ENCODE measurements at regions not wholly inside any gene's neighbourhood (a gene's known extent, or its start where the extent isn't known, plus 50 kb on each side); places are given as distances from the start of the nearest gene placed in this dataset.

DNA sequence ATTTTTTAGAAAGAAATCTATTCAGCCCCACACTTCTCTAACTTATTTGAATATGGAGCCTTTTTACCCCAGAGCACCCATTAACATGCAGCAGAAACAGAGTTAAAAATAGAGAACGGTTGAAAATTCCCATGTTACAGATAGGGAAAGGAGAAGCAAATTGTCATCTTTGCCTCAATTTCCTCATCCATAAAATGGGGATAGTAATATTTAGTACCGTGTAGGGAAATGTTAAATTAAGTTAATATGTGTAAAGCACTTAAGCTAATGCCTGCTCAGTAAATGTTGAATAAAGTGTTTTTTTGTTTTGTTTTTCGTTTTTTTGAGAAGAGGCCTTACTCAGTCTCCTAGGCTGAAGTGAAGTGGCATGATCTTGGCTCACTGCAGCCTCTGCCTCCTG is 50.3 kb downstream of the NAV1 start:
- no peak for DNase-seq

GRCh38 chr1:201590474-201590873 is 51.5 kb downstream of the NAV1 start:
- no peak for DNase-seq

GRCh38 chr1:201591348-201591747 is 52.4 kb downstream of the NAV1 start:
- no peak for DNase-seq

- no peak for DNase-seq
These were observed 53.1 kb downstream of the NAV1 start for GRCh38 chr1:201591981-201592380.

- DNase-seq, result peak; percentile 100
These were observed 54.4 kb downstream of the NAV1 start for GRCh38 chr1:201593200-201593921.

GRCh38 chr1:201594575-201595245 is 55.8 kb downstream of the NAV1 start:
- no peak for DNase-seq

GRCh38 chr1:201595381-201595780 is 56.5 kb downstream of the NAV1 start:
- no peak for DNase-seq

- DNase-seq, result no peak
These were observed 57.4 kb downstream of the NAV1 start for GRCh38 chr1:201596101-201596868.

GRCh38 chr1:201597551-201598230 is 58.8 kb downstream of the NAV1 start:
- no peak for DNase-seq

- DNase-seq, result no peak
These were observed 59.5 kb downstream of the NAV1 start for GRCh38 chr1:201598396-201598795.

GRCh38 chr1:201598973-201599372 is 60.0 kb downstream of the NAV1 start:
- DNase-seq, result no peak

DNA sequence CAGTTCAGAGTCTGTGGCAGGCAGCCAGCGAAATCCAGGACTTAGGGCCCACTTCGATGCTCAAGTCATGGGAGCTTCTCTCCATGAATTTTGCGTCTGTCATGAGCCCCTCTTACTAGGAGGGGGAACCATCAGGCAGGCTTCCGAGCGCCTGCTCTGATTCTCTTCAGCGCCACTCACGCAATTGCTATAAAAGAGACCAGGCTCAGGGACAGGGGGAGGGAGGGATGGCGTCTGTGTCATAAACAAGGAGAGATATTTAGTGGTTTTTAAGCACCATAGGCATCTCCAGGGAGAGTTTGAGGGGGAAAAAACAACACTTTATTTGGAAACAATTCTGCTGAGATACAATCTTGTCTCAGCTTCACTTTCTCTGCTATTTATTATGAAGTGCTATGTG is 60.6 kb downstream of the NAV1 start:
- peak; percentile 89 for DNase-seq

DNA sequence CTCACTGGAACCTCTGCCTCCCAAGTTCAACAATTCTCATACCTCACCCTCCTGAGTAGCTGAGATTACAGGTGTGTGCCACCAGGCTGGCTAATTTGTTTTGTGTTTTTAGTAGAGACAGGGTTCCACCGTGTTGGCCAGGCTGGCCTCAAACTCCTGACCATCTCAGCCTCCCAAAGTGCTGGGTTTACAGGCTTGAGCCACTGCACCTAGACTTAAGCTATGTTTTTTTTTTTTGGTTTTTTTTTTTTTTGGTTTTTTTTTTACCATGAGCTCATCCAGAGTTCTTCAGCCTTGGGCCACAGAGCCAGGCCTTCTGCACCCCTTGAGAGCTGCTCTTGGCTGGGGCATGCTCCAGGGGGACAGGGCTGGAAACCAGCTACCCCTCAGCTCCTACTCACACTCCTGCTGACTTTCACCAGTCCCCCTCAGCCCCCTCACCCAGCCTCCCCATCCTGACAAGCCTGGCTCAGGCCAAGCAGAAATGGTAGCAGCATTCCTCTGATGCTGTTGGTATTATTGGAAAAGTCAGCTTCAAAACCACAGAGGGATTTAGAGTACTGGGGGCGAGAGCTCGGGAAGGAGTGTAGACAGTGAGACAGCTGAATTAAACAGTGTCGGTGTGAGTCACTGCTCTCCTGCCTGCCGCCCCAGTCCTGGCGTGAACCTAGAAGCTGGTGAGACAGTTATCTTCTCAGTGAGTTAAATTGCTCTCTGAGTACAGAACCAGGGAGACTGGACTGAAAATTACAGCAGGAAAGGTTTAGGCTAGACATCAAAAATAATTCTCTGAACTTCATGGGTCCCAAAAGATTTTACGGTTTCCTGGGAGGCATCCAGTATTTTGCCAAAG is 63.7 kb downstream of the NAV1 start:
- DNase-seq, result peak; percentile 97

- peak; percentile 52 for DNase-seq
These were observed 64.8 kb downstream of the NAV1 start for GRCh38 chr1:201603613-201604232.

DNA sequence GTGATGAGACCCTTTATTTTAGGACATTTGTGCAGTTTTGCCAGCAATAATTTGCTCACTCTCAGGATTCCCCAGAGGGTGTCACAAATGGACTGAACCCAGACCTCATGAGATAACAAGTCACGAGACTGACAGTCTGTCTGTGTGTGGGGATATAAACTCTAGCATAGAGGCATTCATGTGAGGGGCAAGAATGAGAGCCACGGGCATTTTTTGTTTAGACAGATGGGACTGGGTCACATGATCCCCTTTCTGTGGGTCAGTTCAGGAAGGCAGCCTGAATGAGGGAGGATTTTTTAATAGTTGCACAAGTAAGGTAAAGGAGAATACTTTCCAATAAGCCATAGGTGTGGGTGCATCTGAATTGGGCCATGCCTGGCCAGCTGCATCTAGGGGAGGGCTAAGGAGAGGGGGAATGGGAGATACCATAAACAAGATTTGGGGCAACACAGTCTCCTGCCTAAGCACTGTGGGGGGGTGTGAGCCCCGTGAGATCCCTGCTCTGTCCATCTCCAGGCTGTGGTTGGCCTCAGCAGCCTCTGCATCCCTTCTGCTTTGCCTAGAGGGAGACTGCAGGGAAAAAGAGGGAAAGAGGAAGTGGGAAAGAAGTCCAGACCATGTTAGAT is 66.6 kb downstream of the NAV1 start:
- DNase-seq, result no peak

DNA sequence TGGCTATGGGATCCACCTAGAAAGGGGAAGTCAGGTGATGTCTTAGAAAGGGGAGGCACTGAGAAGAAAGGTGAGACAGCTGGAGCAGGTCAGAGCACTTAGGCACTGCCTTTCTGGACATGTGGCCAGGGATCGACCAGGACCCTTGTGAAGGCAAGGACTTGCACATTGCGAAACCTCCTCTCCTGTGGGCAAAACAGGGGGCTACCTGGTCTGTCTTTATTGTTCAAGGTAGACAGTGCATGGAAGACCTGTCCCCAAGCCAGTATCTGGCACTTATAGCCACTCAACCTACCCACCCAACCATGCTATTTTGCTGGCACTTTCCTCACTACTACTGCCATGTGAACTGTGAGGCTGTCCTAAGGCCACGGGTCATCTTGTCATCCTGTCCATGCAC is 67.2 kb downstream of the NAV1 start:
- no peak for DNase-seq

- DNase-seq, result no peak
These were observed 67.7 kb downstream of the NAV1 start for GRCh38 chr1:201606623-201607022.

DNA sequence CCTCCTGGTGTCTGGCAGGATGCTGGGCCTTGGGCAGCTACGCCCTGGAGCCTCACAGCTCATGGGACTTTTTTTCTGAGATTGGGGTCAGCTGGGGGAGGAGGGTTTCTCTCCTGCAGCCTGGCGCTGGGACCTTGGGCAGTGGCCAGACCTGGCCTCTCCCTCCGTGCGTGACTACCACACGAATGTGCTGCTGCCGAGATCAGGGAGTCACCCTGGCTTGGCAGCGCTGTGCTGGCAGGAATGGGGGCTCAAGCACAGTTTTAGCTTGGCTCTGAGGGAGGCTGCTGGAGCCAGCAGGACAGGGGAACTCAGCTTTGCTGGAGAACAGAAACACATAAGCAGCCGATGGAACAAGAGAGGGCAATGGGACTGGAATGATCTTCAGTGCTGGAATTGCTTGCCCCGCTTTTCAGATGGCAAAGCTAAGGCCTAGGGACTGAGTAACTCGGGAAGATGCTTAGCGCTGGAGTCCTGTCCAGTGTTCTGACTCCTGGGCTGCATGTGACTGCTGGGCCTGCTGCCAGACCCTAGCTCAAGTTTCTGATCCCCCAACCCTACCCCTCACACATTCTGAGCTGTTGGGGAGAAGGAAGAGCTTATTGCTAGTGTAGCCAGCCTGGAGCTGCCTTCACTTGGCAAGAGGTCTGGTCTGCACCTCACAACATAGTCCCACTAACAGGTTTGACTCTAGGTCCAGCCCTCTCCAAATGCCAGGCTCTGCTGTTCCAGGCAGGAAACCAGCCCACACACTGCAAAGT is 69.9 kb downstream of the NAV1 start:
- no peak for DNase-seq

DNA sequence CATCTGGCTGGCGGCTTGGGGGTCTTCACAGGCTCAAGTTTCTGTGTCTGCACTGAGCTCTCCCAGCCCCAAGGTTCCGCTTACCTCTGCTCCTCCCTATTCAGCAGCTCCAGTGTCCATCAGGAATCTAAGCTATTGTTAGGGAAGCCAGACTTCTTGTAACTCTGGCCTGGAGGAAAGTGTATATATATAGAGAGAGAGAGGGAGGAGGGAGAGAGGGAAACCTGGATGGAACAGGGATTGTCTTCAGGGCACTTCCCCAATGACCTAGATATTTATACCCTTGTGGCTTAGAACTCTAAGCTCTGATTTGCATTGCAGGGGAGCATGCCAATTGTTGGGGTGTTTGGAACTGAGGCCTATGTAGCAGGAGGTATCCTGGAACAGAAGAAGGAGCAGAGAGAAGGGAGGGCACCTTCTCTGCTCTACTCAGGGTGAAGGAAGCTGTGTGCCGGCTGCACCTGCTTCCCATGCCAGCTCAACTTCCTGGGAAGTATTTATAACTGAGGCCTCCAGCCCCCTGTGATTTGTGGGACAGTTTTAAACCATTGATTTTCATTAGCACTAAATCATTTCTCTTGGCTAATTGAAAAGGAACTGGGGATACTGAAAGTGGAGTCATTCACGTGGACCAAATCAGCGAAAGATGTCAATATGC is 70.9 kb downstream of the NAV1 start:
- DNase-seq, result no peak

DNA sequence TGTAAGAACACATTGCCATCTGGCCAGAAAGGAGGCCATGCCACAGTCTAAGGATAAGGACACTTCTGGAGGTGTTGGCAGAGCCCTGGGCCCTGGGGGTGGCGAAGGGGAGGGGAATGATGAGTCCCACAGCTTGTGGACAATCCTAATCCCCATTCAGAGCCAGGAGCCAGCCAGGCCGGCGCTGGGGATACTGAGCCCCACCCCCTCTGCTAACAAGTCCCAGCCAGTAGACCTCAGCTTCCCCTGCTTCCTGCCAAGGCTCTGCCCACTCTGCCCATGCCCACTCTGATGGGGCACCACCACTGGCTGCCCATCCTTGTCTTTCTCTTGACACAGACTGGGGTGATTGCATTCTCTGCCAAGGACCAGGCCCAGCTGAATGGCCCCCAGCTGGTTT is 71.9 kb downstream of the NAV1 start:
- DNase-seq, result no peak

All from fibroblast of skin of right quadriceps (primary cell).